ENCODE measurements at regions not wholly inside any gene's neighbourhood (a gene's known extent, or its start where the extent isn't known, plus 50 kb on each side); places are given as distances from the start of the nearest gene placed in this dataset.

DNA sequence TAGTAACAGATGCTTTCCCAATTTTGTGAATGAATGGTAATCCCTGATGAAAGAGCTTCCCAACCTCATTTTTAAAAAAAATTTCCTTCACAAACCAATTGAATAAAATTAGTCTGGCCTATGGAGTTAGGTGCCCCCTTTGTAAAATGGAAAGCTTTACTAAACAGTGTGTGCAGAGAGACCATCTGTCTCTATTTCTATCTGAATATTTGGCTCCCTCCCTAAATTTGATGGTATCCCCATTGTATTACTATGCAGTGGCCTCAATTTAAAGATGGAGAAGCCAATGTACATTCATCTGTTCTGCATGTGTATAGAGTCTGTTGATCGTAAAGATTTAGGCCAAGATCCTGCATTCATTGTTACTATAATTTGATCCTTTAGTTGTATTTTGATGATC is 397.7 kb upstream of the RGS6 start:
- TF ChIP-seq REST (IDR thresholded peaks at IDR 0.05; ENCODE audit: insufficient replicate concordance, low read depth) (no peak), CTCF (IDR thresholded peaks at IDR 0.05; ENCODE audit: insufficient read depth, low read length) (no peak), POLR2AphosphoS5 (IDR thresholded peaks at IDR 0.05; ENCODE audit: low read depth) (no peak)
